ENCODE measurements at regions not wholly inside any gene's neighbourhood (a gene's known extent, or its start where the extent isn't known, plus 50 kb on each side); places are given as distances from the start of the nearest gene placed in this dataset.

- Mint-ChIP-seq H3K4me1 (peaks cover 12% of the 10 kb centered on the region), H3K9me3 (peaks cover 0 to 6% (median 2%) of the 10 kb centered on the region in 7 donors), H3K4me3 (no peak overlapping the region), H3K27ac (peak overlapping the region in 5 of 7 donors; percentile 7 to 84 (median 51)), H3K27me3 (ENCODE audit: low read depth in 3 of 3) (peaks cover 5 to 15% (median 12%) of the 10 kb centered on the region in 3 donors), H3K36me3 (no peaks in the 10 kb centered on the region)
- no peaks in the 10 kb centered on the region for H3K9me3 ChIP-seq (replicated peaks in 1 of 2; ENCODE audit: control insufficient read depth in 1 of 2, insufficient read depth in 1 of 2, low read length in 2 of 2)
- H3K79me2 ChIP-seq (ENCODE audit: insufficient read depth, low read length) = no peaks in the 10 kb centered on the region
- peak; percentile 21 to 79 (median 47) for DNase-seq
- WGBS (ENCODE audit: insufficient coverage) = 71% methylated on average over 2 of the region's 7 CpGs
- intact Hi-C loops (cut with micrococcal nuclease) = no loop called here
- H2AFZ ChIP-seq (ENCODE audit: insufficient read depth, low read depth, low read length, poor library complexity, severe bottlenecking) = no peak overlapping the region
- no peaks in the 10 kb centered on the region for H4K20me1 ChIP-seq (ENCODE audit: insufficient read depth, low read length)
- peaks cover 4% of the 10 kb centered on the region in 2 donors for H3K27me3 ChIP-seq (ENCODE audit: control insufficient read depth in 2 of 2, insufficient read depth in 2 of 2, low read length in 2 of 2)
- peaks cover 9 to 13% of the 10 kb centered on the region in 2 donors for H3K4me1 ChIP-seq (ENCODE audit: control insufficient read depth in 1 of 2, insufficient read depth in 2 of 2, low read length in 2 of 2)
- no peak overlapping the region for H3K27ac ChIP-seq (ENCODE audit: low read depth in 1 of 2, low read length in 2 of 2)
- H3K9ac ChIP-seq (ENCODE audit: insufficient read depth, low read length, poor library complexity, severe bottlenecking) = no peak overlapping the region
- no peak overlapping the region for H3K4me2 ChIP-seq (replicated peaks; ENCODE audit: extremely low read depth, low read length, poor library complexity, severe bottlenecking)
- no peak overlapping the region for H3K4me3 ChIP-seq (replicated peaks in 1 of 3; ENCODE audit: low read depth in 2 of 3, low read length in 3 of 3)
- TF ChIP-seq, protein P1, sequence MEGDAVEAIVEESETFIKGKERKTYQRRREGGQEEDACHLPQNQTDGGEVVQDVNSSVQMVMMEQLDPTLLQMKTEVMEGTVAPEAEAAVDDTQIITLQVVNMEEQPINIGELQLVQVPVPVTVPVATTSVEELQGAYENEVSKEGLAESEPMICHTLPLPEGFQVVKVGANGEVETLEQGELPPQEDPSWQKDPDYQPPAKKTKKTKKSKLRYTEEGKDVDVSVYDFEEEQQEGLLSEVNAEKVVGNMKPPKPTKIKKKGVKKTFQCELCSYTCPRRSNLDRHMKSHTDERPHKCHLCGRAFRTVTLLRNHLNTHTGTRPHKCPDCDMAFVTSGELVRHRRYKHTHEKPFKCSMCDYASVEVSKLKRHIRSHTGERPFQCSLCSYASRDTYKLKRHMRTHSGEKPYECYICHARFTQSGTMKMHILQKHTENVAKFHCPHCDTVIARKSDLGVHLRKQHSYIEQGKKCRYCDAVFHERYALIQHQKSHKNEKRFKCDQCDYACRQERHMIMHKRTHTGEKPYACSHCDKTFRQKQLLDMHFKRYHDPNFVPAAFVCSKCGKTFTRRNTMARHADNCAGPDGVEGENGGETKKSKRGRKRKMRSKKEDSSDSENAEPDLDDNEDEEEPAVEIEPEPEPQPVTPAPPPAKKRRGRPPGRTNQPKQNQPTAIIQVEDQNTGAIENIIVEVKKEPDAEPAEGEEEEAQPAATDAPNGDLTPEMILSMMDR (IDR thresholded peaks at IDR 0.05) = no peak
- H3K36me3 ChIP-seq (replicated peaks in 1 of 2; ENCODE audit: control insufficient read depth in 1 of 2, insufficient read depth in 2 of 2, low read length in 2 of 2) = no peaks in the 10 kb centered on the region
Observed at GRCh38 chr14:54301359-54301758, 95.4 kb upstream of the CDKN3 start.

DNA sequence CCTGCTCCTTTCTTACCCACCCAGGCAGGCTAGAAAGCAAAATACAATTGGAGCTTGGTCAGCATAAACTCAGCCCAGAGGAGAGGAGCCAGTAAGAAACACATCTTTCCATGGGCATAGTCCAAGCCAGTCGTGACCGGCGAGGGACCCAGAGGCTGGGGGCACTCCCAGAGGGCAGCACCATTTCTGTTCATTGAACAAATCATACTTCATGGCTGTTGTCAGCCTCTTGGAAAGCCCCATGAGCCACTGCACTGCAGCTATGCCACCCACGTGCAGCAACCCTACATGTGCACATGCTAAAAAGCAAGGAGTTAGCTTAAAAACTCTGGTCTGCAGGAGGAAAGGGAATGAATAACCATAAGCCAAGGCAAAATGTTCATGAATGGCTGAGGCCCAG, 90.0 kb upstream of the CDKN3 start:
- intact Hi-C loops (cut with micrococcal nuclease) = no loop called here
- H3K27ac Mint-ChIP-seq = no peak overlapping the region
- Histone ChIP-seq H3K27ac (ENCODE audit: low read depth in 1 of 2, low read length in 2 of 2) (no peak overlapping the region), H3K4me1 (ENCODE audit: control insufficient read depth in 1 of 2, insufficient read depth in 2 of 2, low read length in 2 of 2) (peaks cover 0 to 1% of the 10 kb centered on the region in 2 donors), H3K9me3 (replicated peaks in 1 of 2; ENCODE audit: control insufficient read depth in 1 of 2, insufficient read depth in 1 of 2, low read length in 2 of 2) (no peaks in the 10 kb centered on the region), H2AFZ (ENCODE audit: insufficient read depth, low read depth, low read length, poor library complexity, severe bottlenecking) (no peak overlapping the region), H4K20me1 (ENCODE audit: insufficient read depth, low read length) (no peaks in the 10 kb centered on the region), H3K27me3 (ENCODE audit: control insufficient read depth in 2 of 2, insufficient read depth in 2 of 2, low read length in 2 of 2) (peaks cover 0 to 2% of the 10 kb centered on the region in 2 donors), H3K36me3 (replicated peaks in 1 of 2; ENCODE audit: control insufficient read depth in 1 of 2, insufficient read depth in 2 of 2, low read length in 2 of 2) (no peaks in the 10 kb centered on the region), H3K9ac (ENCODE audit: insufficient read depth, low read length, poor library complexity, severe bottlenecking) (no peak overlapping the region), H3K4me3 (replicated peaks in 1 of 3; ENCODE audit: low read depth in 2 of 3, low read length in 3 of 3) (no peak overlapping the region), H3K79me2 (ENCODE audit: insufficient read depth, low read length) (no peaks in the 10 kb centered on the region), H3K4me2 (replicated peaks; ENCODE audit: extremely low read depth, low read length, poor library complexity, severe bottlenecking) (no peak overlapping the region)
- H3K36me3 Mint-ChIP-seq = no peaks in the 10 kb centered on the region
- WGBS (ENCODE audit: insufficient coverage) = 96% methylated on average over 4 of the region's 4 CpGs
- H3K4me3 Mint-ChIP-seq = no peak overlapping the region
- DNase-seq = no peak
- H3K4me1 Mint-ChIP-seq = peaks cover 2% of the 10 kb centered on the region
- H3K9me3 Mint-ChIP-seq = peaks cover 0 to 4% (median 2%) of the 10 kb centered on the region in 7 donors
- peaks cover 2 to 12% (median 11%) of the 10 kb centered on the region in 3 donors for H3K27me3 Mint-ChIP-seq (ENCODE audit: low read depth in 3 of 3)
- TF ChIP-seq, protein P1 (IDR thresholded peaks at IDR 0.05) = no peak

All from CD14-positive monocyte (primary cell).